ENCODE measurements at regions not wholly inside any gene's neighbourhood (a gene's known extent, or its start where the extent isn't known, plus 50 kb on each side); places are given as distances from the start of the nearest gene placed in this dataset.

GRCh38 chr16:26578748-26579147 is 488.0 kb upstream of the C16orf82 start:
- H4K20me1 ChIP-seq (ENCODE audit: insufficient read depth, low read length): no peaks in the 10 kb centered on the region
- no peaks in the 10 kb centered on the region for H3K36me3 ChIP-seq (ENCODE audit: insufficient read depth, low read length)
- H3K4me3 ChIP-seq (ENCODE audit: low read depth, low read length, poor library complexity, severe bottlenecking): no peak overlapping the region
- BruUV-seq (replicated peaks): no TSS peak
- H3K9me3 ChIP-seq (ENCODE audit: low read length): no peaks in the 10 kb centered on the region
- no peak overlapping the region for H3K27ac ChIP-seq (ENCODE audit: low read depth, low read length, poor library complexity, severe bottlenecking)
- no peaks in the 10 kb centered on the region for H3K79me2 ChIP-seq (ENCODE audit: insufficient read depth, low read depth, low read length)
- ChIA-PET POLR2A (no interaction called here), CTCF (ENCODE audit: unreplicated experiment) (no interaction called here)
- no peak for DNase-seq (ENCODE audit: low spot score)
- H3K4me2 ChIP-seq (ENCODE audit: low read length): no peak overlapping the region
- no peak overlapping the region for H2AFZ ChIP-seq (ENCODE audit: low read length)
- intact Hi-C loops (cut with micrococcal nuclease; ENCODE audit: unreplicated experiment): no loop called here
- no peak for TF ChIP-seq EZH2phosphoT487 (IDR thresholded peaks at IDR 0.05; ENCODE audit: borderline replicate concordance, low read depth, low read length)
- TF ChIP-seq, protein P1, sequence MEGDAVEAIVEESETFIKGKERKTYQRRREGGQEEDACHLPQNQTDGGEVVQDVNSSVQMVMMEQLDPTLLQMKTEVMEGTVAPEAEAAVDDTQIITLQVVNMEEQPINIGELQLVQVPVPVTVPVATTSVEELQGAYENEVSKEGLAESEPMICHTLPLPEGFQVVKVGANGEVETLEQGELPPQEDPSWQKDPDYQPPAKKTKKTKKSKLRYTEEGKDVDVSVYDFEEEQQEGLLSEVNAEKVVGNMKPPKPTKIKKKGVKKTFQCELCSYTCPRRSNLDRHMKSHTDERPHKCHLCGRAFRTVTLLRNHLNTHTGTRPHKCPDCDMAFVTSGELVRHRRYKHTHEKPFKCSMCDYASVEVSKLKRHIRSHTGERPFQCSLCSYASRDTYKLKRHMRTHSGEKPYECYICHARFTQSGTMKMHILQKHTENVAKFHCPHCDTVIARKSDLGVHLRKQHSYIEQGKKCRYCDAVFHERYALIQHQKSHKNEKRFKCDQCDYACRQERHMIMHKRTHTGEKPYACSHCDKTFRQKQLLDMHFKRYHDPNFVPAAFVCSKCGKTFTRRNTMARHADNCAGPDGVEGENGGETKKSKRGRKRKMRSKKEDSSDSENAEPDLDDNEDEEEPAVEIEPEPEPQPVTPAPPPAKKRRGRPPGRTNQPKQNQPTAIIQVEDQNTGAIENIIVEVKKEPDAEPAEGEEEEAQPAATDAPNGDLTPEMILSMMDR (conservative IDR thresholded peaks at IDR 0.05; ENCODE audit: low read length): no peak
- H3K4me1 ChIP-seq (ENCODE audit: insufficient read depth, low read length, poor library complexity, severe bottlenecking): no peaks in the 10 kb centered on the region
- H3K9me2 ChIP-seq (ENCODE audit: insufficient read depth, low read length): no peaks in the 10 kb centered on the region

- Histone ChIP-seq H4K20me1 (ENCODE audit: insufficient read depth, low read length) (no peaks in the 10 kb centered on the region), H3K4me1 (ENCODE audit: insufficient read depth, low read length, poor library complexity, severe bottlenecking) (no peaks in the 10 kb centered on the region), H3K9me2 (ENCODE audit: insufficient read depth, low read length) (no peaks in the 10 kb centered on the region), H3K27ac (ENCODE audit: low read depth, low read length, poor library complexity, severe bottlenecking) (no peak overlapping the region), H3K4me2 (ENCODE audit: low read length) (no peak overlapping the region), H2AFZ (ENCODE audit: low read length) (no peak overlapping the region), H3K4me3 (ENCODE audit: low read depth, low read length, poor library complexity, severe bottlenecking) (no peak overlapping the region), H3K9me3 (ENCODE audit: low read length) (peaks cover 11% of the 10 kb centered on the region; the same call in 1 of the 2 replicates), H3K79me2 (ENCODE audit: insufficient read depth, low read depth, low read length) (no peaks in the 10 kb centered on the region), H3K36me3 (ENCODE audit: insufficient read depth, low read length) (no peaks in the 10 kb centered on the region)
- intact Hi-C loops (cut with micrococcal nuclease; ENCODE audit: unreplicated experiment): no loop called here
- ChIA-PET POLR2A (interaction anchor here (0.6 kb wide), 1 partner anchor 1327 kb away, joined by 4 read pairs; no protein-coding TSS in a partner anchor), CTCF (ENCODE audit: unreplicated experiment) (no interaction called here)
- no TSS peak for BruUV-seq (replicated peaks)
- no peak for TF ChIP-seq EZH2phosphoT487 (IDR thresholded peaks at IDR 0.05; ENCODE audit: borderline replicate concordance, low read depth, low read length)
- no peak for DNase-seq (ENCODE audit: low spot score)
Measured at GRCh38 chr16:26583803-26584202, 482.9 kb upstream of the C16orf82 start.

DNA sequence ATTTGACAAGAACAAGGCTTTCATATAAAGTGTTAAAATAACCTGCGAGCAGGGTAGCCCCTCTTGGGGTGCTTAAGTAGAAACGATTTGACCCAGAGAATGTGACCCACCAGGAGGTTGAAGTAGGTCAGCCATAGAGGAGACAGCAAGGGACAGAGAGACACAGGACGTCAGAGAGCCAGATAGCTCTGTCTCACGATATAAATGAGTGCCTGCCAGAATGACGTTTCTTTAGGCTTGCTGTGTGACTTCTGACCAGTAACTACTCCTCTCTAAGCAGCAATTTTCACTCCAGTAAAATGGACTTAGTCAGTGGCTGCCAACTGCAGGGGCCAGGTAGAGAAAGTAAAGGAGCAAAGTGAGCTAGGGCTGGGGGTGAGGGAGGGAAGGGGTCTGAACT is 473.0 kb upstream of the C16orf82 start:
- intact Hi-C loops (cut with micrococcal nuclease; ENCODE audit: unreplicated experiment): loop anchor here (5.0 kb wide), 1 partner anchor 1156 kb away; no protein-coding TSS in a partner anchor
- no peak overlapping the region for H2AFZ ChIP-seq (ENCODE audit: low read length)
- H3K4me1 ChIP-seq (ENCODE audit: insufficient read depth, low read length, poor library complexity, severe bottlenecking): no peaks in the 10 kb centered on the region
- no TSS peak for BruUV-seq (replicated peaks)
- no peak for DNase-seq (ENCODE audit: low spot score)
- no peak overlapping the region for H3K4me2 ChIP-seq (ENCODE audit: low read length)
- no peak overlapping the region for H3K27ac ChIP-seq (ENCODE audit: low read depth, low read length, poor library complexity, severe bottlenecking)
- H3K9me2 ChIP-seq (ENCODE audit: insufficient read depth, low read length): no peaks in the 10 kb centered on the region
- H3K36me3 ChIP-seq (ENCODE audit: insufficient read depth, low read length): no peaks in the 10 kb centered on the region
- H4K20me1 ChIP-seq (ENCODE audit: insufficient read depth, low read length): no peaks in the 10 kb centered on the region
- H3K9me3 ChIP-seq (ENCODE audit: low read length): no peaks in the 10 kb centered on the region
- no peaks in the 10 kb centered on the region for H3K79me2 ChIP-seq (ENCODE audit: insufficient read depth, low read depth, low read length)
- POLR2A ChIA-PET: no interaction called here
- no peak for TF ChIP-seq EZH2phosphoT487 (IDR thresholded peaks at IDR 0.05; ENCODE audit: borderline replicate concordance, low read depth, low read length)
- TF ChIP-seq, protein P1 (conservative IDR thresholded peaks at IDR 0.05; ENCODE audit: low read length): no peak
- H3K4me3 ChIP-seq (ENCODE audit: low read depth, low read length, poor library complexity, severe bottlenecking): no peak overlapping the region
- CTCF ChIA-PET (ENCODE audit: unreplicated experiment): interaction anchor here (0.6 kb wide), 1 partner anchor 15 kb away, joined by 3 read pairs; no protein-coding TSS in a partner anchor
